Inflammatory macrophage treated with lipopolysaccharide for 4 hours (primary cell): ENCODE measurements at regions not wholly inside any gene's neighbourhood (a gene's known extent, or its start where the extent isn't known, plus 50 kb on each side); places are given as distances from the start of the nearest gene placed in this dataset.
A peak's percentile ranks its signal among the peaks of the same experiment; 100 is the strongest.

ENCODE experiments used
- DNase-seq: peaks from one replicate; pipeline ENCODE4 v3.0.0-alpha.2; 2020

DNA sequence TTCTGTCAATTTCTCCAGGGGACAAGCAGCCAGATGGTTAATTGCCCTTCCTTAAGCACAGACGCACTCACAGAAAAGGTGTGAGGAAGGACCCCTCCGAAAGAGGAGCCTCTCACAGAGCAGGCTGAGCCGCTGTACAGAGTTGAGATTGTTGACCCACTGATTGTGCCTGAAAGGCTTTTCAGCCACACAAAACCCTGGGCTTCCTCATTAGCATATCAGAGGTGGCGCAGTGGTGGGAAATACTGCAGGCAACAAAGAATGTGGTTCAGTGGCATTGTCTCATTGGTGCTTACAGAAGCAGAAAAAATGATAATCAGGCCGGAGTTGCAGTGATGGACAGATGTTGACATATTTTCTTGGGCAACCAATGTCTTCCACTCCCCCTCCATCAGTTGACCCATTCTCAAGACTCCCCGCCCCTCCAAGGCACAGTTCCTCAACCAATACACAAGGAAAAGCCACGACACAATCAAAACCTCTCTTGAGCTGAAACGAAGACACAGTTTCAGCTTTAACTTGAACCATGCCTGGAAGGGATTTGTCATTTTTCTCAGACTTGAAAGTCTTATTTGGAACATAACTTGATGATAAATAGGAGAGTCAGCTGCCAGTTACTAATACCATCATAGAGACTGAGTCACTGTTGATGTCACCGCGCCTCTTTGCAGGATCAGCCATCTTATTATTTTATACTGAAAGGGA is 53.1 kb downstream of the ATXN3L start:
- peak; percentile 60 for DNase-seq

DNA sequence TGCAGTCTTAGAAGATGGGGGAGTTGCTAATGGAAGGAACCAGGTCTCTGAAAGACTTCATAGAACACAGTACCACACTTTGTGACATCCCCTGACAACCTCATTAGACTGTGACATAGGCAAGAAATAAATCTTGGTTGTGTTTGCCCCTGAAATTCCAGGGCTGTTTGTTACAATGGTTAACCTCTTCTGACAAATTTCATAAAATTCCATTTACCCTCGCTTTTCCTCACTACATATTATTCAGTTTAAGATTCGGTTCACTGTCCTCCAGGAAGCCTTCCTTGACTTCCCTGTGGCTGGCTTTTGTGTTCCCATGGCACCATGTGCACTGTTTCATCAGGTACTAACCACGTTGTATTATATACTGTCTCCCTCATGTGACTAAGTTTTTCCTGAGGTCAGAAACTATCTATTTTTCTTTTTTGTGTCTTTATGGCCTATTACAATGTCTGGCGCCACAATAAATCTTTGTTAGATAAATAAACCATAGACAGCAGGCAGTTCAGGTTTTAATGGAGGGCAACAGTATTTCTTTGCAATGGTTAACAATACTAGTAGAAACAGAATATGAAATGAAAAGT is 54.2 kb downstream of the ATXN3L start:
- DNase-seq, result no peak

DNA sequence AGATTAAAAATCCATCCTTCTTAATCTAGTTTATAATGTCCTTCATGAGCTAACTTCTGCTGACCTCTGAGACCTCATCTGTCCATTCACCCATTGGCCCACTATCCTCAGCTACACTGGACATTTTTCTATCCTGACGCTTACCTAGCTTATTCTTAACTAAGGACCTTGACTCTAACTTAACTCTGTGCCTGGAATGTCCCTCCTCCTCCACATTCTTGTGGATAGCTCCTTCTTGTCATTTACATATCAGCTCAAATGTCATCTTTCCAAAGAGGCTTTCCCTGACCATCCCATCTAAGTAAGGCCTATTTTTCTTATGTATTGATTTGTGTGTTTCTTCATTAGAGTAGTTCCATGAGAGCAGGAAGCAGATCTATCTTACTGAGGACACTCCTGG is 54.7 kb downstream of the ATXN3L start:
- DNase-seq, result no peak

DNA sequence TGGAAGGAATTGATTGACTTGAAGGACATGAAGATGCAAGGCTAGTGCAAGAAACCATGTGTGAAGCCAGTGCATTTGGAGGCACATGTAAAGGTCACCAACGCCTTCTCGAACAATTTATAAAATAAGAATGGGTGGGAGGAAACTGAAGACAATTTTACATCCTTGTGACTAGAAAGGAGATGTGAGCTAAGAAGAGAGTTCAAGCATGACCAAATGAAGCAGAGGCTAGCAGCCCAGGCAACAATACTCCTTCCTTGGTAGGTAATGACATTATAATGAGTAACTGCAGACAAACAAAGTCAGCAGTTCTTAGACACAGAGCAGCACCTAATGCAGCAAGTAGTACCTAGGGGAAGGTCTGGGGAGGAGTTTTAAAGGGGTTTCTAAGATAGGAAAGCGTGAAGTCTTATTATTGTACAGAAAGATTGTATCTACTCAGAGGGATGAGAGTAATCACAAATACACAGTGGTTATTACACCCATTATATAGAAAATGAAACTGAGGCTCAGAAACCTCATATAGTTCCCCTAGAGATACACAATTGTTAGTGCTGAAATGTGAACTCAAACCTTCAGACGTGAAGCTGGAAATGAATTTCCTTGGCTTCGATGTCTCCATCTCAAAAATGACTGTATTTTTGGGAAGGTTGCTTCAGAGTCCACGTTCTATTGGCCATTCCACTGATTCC is 56.1 kb downstream of the ATXN3L start:
- DNase-seq, result no peak

DNA sequence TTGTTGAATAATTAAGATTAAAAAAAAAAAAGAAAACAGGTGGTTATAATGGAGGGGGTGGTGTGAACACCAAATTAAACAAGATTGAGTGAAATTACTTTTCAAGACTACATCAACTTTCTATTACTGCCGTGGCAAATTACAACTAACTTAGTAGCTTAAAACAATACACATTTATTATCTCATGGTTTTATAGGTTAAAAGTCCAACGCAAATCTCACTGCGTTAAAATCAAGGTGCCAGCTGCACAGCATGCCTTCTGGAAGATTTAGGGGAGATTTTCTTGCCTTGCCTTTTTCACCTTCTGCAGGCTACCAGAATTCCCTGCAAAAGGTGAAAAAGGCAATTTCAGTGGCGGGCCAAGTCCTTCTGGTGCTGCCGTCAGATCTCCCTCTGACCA is 58.5 kb downstream of the ATXN3L start:
- no peak for DNase-seq

DNA sequence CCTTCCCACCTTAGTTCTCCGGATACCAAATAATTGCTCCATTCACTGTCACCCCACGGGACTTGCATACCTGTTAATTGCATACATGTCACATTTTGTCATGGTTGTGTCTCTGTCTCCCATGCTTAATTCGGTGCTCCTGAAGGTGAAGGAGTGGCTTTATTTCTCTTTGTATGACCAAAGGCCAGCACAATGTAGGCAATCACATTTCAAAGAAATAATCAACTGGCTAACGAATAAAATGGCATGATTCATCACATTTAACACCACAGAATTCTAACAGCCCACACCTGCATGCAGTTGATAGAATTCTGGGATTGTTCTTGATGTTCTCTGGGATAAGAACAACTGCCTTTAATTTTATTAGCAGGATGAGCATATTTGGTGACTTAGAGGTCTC is 59.3 kb downstream of the ATXN3L start:
- DNase-seq, result no peak

DNA sequence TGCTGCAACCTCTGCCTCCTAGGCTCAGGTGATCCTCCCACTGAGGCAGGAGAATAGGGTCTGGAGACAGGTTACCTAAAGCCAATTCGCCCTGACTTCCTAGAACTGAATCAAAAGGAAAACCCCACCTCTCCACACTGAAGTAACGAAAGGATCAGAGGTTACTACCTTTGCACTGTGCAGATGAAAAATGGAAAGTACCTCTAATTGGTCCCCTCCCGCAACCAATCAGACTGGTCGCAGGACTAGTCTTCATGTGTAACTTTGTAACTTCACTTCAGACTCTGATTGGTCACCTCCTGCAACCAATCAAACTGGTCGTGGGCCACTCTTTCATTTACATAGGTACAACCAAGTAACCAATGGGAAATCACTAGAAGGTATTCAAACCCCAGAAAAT is 61.1 kb downstream of the ATXN3L start:
- no peak for DNase-seq

DNA sequence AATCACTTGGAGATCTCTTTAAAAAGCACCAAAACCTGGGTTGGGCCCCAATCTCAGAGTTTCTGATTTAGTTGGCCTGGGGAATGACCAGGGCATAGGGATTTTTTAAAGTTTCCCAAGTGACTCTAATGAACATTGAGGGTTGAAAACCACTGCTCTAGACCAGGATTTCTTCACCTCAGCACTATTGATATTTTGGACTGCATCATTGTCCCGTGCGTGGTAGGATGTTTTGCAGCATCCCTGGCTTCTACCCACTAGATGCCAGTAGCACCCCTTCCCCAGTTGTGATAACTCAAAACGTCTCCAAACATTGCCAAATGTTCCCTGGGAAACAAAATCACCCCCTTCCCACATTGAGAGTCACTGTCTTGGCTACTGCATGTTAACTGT is 61.8 kb downstream of the ATXN3L start:
- peak; percentile 16 for DNase-seq

DNA sequence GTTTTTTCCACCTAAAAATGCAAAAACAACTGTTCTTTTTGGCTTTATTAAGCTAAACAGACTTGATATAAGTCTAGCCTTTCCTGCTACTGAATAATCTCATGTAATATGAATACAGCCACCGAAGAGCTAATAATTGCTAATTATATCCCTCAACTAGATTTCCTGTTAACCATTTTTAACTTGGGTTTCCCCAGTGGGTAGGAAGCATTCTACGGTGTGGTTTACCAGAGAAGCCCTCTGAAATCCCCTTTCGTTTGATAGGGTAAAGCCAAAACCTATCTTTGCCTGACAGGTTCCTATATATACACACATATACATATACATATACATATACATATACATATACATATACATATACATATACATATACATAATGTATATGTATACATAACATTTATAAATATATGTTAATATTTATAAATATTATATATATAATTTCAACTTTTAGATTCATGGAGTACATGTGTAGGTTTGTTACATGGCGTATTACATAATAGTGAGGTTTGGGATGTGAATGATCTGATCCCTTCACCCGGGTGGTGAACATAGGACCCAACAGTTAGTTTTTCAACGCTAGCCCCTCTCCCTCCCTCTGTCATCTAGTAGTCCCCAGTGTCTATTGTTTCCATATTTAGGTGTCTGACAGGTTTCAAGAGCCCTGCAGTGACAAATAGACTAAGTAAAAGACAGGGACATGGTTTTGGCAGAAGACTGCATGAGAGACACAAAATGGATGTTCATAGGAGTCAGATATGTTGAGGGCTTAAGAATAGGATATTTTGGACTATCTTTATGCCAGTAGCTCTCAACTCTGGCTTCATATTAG is 62.4 kb downstream of the ATXN3L start:
- no peak for DNase-seq

DNA sequence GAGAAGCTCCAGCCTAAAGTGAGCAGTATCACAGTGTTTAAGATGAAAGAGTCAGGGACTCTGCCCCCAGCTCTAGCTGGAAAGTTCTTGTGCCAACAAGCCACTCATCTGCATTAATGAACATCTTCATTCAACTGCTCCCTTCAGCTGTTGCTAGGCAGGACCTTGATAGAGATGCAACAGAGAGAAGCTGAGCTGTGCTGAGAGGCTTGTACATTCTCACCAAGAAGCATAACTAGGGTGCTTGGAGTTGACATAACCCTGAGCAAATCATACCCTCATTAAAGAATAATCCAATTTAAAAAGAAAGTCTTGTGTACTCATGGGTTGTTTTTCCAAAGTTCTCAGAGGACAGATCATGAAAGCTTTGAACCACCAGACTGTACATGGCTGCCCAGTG is 63.2 kb downstream of the ATXN3L start:
- no peak for DNase-seq

DNA sequence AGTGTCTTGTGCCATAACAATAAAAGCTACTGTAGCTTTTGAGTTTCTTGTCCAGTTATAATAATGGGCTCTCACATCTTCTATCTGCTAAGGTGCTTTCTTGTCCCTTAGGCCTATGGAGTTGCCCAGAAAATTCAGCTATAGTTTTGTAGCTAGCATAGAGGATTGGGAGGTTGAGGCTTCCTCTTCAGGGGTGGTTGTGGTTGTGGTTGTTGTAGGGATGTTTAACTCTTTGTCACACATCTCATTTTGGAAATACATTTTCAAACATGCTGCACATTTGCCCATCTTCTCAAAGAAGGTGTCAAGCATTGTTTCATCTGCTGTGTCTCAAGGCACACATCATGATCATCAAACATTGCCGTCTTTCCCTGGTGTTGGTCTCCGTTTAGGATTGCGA is 65.0 kb downstream of the ATXN3L start:
- no peak for DNase-seq

DNA sequence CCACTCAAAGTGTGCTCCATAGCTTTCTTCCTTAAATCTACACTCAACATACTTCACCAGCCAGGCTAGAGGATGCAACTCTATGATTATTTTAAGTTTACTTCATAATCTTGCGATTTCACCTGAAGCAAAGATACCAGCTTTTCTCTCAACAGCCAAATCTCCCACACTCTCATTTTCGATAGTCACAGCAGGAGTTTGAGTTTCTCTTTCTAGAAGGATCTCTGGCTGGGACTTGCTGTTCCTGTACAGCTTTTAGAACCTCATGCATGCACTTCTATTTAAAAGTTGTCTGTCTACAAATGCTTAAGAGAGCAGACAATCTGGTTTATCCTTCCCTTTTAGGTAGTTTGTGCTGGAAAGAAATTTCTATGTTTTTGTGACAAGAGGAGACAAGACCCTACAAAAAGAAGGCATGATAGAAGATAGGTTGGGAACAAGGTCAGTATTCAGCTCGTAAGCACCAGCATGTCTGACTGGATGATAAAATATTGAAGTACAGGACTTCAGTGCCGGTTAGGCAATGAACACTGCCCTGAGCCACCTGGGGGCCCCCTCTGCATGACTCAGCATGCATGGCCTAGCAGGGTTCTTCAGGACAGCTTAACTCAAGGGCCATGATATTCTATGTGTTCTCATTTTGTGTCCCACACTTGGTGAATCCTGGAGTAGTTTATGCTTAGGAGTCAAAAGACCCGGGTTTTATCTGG is 65.6 kb downstream of the ATXN3L start:
- peak; percentile 33 for DNase-seq

DNA sequence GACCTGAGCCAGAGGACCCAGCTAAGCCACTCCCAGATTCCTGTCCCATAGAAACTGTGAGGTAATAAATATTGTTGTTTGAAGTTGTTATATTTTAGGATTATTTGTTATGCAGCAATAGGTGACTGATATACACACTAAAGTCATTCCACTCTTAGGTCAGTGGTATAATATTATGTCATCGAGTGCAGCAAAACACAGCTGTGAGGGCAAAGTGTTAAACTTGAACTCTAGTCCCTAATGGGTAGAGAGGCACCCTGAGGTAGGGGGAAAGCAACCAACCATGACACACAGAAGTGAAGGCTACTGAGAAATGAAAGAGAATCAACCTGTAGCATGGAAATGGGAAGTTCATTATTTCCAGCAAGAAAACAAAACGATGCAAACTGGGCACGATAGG is 66.6 kb downstream of the ATXN3L start:
- peak; percentile 7 for DNase-seq

DNA sequence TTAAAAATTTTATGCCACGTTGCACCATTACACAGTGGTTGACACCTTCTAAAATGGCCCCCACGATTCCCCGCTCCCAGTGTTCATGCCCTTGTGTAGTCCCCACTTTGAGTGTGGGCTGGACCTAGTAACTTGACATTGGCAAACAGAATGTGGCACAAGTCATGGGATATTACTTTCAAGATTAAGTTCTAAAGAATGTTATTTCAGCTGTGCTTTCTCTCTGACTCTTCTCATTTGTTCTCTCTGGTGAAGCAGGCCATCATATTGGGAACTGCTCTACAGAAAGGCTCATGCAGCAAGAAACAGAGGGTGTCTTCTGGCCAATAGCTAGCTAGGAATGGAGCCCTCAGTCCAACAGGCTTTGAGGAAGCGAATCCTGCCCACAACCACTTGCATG is 67.1 kb downstream of the ATXN3L start:
- peak; percentile 8 for DNase-seq

DNA sequence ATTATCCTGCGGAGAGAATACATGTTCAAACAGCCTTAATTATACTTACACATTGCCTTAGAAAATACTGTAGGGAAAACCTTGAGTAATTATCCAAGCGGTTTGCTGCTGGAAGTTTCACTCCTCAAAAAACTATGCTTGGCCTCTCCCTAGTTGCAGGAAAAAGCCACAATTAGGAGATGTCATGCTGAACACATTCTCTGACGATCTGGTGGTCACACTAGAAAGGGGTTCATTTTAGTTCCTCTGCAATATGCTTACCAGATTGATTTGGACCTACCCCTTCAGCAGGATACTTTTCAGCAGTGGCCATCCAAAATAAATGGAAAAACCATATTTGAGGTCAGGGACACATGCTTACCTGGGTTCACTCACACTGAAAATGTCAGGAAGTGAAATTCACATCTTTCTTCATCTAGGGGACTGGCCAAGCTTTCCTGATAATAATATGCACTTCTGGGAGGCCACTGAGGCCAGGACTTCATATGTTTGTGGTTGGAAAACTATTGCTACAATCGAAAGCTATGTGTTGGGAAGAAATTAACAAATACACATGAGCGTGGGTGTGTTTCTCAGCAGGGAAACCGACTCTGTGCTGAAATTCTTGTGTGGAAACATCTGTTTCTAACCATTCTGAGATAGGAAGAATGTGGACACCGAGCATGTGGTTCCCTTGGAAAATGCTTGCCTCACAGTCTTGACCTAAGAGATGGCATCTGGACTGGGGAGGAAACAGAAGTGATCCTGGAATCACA is 68.8 kb downstream of the ATXN3L start:
- DNase-seq, result peak; percentile 96

DNA sequence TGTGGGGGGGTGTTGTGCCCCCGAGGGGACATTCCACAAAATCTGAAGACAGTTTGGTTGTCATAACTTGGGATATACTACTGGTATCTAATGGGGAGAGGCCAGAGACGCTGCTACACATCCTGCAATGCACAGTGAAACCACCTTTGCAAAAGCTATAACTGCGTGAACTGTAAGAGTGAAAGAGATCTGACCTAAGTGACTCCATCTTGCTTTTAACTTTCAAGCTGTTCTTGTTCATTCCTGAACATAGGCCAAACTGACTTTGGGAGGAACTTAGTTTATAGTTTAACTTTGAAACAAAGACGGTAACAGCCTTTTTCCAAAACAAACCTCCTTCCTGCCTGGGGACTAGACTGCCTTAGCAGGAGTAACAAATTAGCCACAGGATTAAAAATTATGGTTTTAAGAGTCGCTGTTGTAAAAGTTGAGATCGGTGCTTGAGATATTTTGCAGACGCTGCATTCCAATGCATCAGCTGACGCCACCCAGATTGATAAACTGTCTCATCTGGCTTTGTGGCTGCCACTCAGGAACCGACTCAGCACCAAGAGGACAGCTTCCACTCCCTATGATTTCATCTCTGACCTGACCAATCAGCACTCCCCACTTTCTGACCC is 70.9 kb downstream of the ATXN3L start:
- no peak for DNase-seq

DNA sequence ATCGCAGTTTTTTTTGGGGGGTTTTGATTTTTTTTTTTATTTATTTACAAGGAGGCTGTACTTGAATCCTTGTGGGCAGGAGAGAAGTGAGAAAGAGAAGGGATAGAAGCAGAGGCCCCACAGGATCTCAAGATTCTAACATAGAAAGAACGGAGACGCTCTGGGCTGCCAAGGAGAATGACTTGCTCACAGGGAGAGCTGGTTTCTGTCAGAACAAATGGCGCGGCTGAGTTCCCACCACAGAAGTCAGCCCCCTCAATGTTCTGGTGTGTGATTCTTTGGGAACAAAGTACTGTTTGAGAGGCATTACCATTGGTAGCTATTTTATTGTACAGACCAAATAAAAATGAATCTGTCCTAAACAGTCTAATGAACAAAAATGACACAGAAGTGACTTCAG is 80.6 kb downstream of the ATXN3L start:
- no peak for DNase-seq

DNA sequence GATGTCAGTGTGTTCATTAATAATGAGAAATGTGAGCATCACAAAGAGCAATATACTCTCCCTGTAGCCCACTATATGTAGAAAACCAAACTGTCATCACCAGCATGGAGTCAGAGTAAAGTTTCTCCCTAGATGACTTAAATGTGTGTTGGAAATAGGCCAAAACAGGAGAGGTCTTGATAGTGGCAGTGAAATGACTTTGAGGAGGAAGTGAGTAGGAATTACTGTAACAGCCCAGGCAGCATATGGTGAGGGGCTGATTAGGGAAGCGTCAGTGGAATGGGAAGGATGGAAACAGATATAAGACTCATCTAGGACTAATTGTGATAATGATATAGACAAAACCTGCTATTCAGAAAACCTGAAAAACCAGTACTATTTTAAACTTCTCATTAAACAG is 83.9 kb downstream of the ATXN3L start:
- peak; percentile 16 for DNase-seq

DNA sequence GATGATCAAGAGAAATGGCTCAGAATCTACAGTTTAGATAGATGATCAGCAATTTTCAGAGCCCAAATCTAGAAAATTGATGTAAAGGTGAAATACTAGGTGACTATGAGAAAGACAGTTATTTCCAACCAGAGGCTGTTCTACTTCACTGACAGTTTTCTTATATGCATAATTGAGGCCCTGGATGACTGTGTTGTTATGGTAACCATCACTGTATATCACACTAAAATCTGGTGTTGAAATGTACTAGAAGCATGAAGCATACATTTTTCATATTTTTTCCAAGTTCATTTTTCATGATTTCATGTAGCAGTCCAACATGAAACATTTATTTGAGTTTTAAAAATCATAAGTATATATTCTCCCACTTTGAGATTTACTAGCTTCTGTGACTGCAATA is 87.4 kb downstream of the ATXN3L start:
- DNase-seq, result no peak

DNA sequence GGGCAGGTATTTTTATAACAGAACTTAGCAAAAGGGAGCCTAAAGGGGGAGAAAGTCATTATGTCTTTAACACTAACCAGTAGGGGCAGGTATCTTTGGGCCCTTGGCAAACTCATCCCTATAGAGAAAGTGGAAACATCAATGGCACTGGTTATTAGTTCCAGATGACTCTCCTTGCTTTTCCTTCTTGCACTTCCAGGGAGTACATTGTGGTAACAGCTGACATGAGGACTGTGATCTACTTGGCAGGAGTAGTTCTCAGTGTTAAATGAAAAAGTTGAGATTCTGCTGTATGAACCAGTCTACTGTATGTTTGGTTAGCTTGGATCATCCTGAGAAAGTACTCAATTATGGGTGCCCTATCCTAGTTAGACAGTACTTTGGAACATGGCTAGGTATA is 93.6 kb downstream of the ATXN3L start:
- no peak for DNase-seq

DNA sequence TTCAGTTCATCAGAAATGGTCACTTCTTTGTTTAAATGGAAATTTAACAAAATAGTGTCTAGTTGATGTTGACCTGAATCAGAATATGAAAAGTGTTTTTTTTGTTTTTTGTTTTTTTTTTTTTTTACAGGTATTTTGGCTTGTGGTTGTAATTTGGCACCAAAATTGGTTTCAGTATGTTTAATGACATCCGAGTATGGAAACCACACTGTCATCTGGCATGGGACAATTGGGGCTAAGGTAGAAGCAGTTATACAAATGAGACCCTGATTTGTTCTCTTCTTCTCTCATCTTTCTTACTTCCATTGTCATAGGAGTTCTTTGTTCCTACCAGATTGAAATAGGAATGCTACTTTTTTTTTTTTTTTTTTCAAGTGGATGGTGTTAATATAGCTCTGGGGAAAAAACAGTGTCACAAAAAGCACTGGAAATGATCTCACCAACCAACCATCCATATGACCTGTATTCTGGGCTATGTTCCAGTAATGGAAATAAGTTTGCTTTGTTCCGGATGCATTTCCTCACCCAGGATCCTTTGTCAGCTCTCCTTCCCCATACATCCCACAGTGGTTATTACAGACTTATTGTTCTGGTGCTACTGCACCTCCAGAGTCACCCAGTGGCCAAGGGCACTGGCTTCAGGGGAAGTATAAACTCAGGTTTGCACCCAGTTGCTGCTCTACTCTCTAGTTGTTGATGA is 95.8 kb downstream of the ATXN3L start:
- peak; percentile 15 for DNase-seq
